ENCODE measurements at regions not wholly inside any gene's neighbourhood (a gene's known extent, or its start where the extent isn't known, plus 50 kb on each side); places are given as distances from the start of the nearest gene placed in this dataset.

- FAIRE-seq (no peak), DNase-seq (ENCODE audit: insufficient read length, low spot score) (no peak)
- TF ChIP-seq POU2F2 (IDR thresholded peaks at IDR 0.05; ENCODE audit: low read depth, low read length) (no peak), POLR2AphosphoS5 (IDR thresholded peaks at IDR 0.05; ENCODE audit: low read depth, low read length) (no peak), PAX5 (IDR thresholded peaks at IDR 0.05; ENCODE audit: insufficient read depth, low read length, severe bottlenecking) (no peak), TAF1 (IDR thresholded peaks at IDR 0.05; ENCODE audit: low read depth, low read length) (no peak)
Measured at GRCh38 chr1:168782559-168783116, 53.6 kb upstream of the DPT start.

- FAIRE-seq (no peak), DNase-seq (ENCODE audit: insufficient read length, low spot score) (no peak)
- TF ChIP-seq POU2F2 (IDR thresholded peaks at IDR 0.05; ENCODE audit: low read depth, low read length) (no peak), PAX5 (IDR thresholded peaks at IDR 0.05; ENCODE audit: insufficient read depth, low read length, severe bottlenecking) (no peak), POLR2AphosphoS5 (IDR thresholded peaks at IDR 0.05; ENCODE audit: low read depth, low read length) (no peak), TAF1 (IDR thresholded peaks at IDR 0.05; ENCODE audit: low read depth, low read length) (no peak), SPI1 (IDR thresholded peaks at IDR 0.05; ENCODE audit: low read depth, low read length) (no peak), POLR2A (IDR thresholded peaks at IDR 0.05; ENCODE audit: low read depth, low read length) (no peak)
Measured at GRCh38 chr1:168783458-168784210, 54.6 kb upstream of the DPT start.

DNA sequence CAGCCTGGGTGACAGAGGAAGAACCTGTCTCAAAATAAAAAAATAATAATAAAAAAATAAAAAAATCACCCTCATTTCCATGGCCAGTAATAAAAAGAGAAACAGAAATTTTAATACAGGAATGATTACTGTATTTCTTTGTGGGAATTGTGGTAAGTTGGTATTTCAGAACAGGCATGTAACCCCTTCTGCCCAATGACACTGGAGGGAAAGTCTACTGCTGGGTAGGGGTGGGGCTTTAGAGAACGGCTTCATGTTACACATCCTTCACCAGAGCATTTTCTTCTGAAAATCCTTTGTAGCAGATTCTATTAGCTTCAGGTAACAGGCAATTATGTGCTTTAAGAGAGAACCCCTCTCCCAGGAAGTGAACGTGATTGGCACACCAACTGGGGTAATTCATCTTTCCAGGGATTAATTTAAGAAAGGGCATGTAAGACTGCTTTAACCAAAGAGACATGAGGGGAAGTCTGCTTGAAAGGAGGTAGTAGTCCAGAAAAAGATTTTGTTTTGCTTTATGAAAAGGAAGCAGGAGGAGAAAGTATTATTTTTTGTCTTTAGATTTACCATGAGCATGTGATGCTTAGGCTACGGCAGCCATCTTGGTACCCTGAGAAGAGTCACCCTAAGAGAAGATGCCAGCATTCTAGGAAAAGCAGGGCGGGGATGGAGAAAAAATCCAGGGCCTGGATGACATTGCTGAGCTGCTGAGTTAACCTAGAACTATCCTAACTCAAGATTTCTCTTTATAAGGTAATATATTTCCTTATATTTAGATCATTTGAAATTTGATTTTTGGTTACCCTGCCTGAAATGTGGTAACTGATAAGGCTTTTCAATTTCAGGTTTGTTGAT is 57.7 kb upstream of the DPT start:
- FAIRE-seq (no peak), DNase-seq (ENCODE audit: insufficient read length, low spot score) (no peak)
- TF ChIP-seq PAX5 (IDR thresholded peaks at IDR 0.05; ENCODE audit: insufficient read depth, low read length, severe bottlenecking) (no peak), SPI1 (IDR thresholded peaks at IDR 0.05; ENCODE audit: low read depth, low read length) (no peak), POLR2A (IDR thresholded peaks at IDR 0.05; ENCODE audit: low read depth, low read length) (no peak), TAF1 (IDR thresholded peaks at IDR 0.05; ENCODE audit: low read depth, low read length) (no peak), POU2F2 (IDR thresholded peaks at IDR 0.05; ENCODE audit: low read depth, low read length) (no peak), POLR2AphosphoS5 (IDR thresholded peaks at IDR 0.05; ENCODE audit: low read depth, low read length) (no peak)

- no peak for FAIRE-seq
- DNase-seq (ENCODE audit: insufficient read length, low spot score): no peak
- no peak for TF ChIP-seq POLR2A (IDR thresholded peaks at IDR 0.05; ENCODE audit: low read depth, low read length)
- no peak for TF ChIP-seq POLR2AphosphoS5 (IDR thresholded peaks at IDR 0.05; ENCODE audit: low read depth, low read length)
- TF ChIP-seq TAF1 (IDR thresholded peaks at IDR 0.05; ENCODE audit: low read depth, low read length): no peak
- TF ChIP-seq SPI1 (IDR thresholded peaks at IDR 0.05; ENCODE audit: low read depth, low read length): no peak
- TF ChIP-seq PAX5 (IDR thresholded peaks at IDR 0.05; ENCODE audit: insufficient read depth, low read length, severe bottlenecking): no peak
- TF ChIP-seq POU2F2 (IDR thresholded peaks at IDR 0.05; ENCODE audit: low read depth, low read length): no peak
Measured at GRCh38 chr1:168788258-168788657, 59.3 kb upstream of the DPT start.

- TF ChIP-seq POLR2A (IDR thresholded peaks at IDR 0.05; ENCODE audit: low read depth, low read length): no peak
- no peak for TF ChIP-seq SPI1 (IDR thresholded peaks at IDR 0.05; ENCODE audit: low read depth, low read length)
- no peak for TF ChIP-seq POU2F2 (IDR thresholded peaks at IDR 0.05; ENCODE audit: low read depth, low read length)
- TF ChIP-seq TAF1 (IDR thresholded peaks at IDR 0.05; ENCODE audit: low read depth, low read length): no peak
- no peak for TF ChIP-seq POLR2AphosphoS5 (IDR thresholded peaks at IDR 0.05; ENCODE audit: low read depth, low read length)
- no peak for TF ChIP-seq PAX5 (IDR thresholded peaks at IDR 0.05; ENCODE audit: insufficient read depth, low read length, severe bottlenecking)
- FAIRE-seq (no peak), DNase-seq (ENCODE audit: insufficient read length, low spot score) (no peak)
Measured at GRCh38 chr1:168789501-168789900, 60.5 kb upstream of the DPT start.

- FAIRE-seq: no peak
Measured at GRCh38 chr1:168792142-168792541, 63.1 kb upstream of the DPT start.

DNA sequence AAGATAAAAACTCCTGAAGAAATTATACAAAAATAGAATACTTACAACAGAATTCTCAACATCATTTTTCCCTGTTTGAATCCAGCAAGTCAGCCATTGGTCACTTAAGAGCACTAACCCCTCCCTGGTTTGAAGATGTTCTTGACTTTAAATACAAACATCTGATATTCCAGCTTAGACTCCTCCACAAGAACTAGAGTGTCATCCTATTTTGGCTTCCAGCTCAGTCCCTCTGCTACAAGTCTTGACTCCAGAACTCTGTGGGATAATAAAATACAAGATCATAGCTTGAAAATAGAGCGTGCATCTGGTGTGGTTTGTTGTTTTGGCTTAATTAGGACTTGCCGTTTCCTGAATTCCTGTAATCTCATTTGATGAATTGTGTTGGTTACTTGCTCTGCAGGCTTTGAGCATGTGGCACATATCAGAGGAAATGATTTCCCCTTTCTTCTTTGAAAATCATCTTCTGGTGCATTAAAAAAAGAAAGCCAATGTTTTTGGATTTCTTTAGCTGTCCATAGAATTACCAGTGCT is 63.7 kb upstream of the DPT start:
- no peak for DNase-seq (ENCODE audit: insufficient read length, low spot score)
- FAIRE-seq: no peak
- no peak for TF ChIP-seq PAX5 (IDR thresholded peaks at IDR 0.05; ENCODE audit: insufficient read depth, low read length, severe bottlenecking)
- no peak for TF ChIP-seq POLR2A (IDR thresholded peaks at IDR 0.05; ENCODE audit: low read depth, low read length)
- no peak for TF ChIP-seq TAF1 (IDR thresholded peaks at IDR 0.05; ENCODE audit: low read depth, low read length)
- no peak for TF ChIP-seq POU2F2 (IDR thresholded peaks at IDR 0.05; ENCODE audit: low read depth, low read length)
- TF ChIP-seq SPI1 (IDR thresholded peaks at IDR 0.05; ENCODE audit: low read depth, low read length): no peak
- TF ChIP-seq POLR2AphosphoS5 (IDR thresholded peaks at IDR 0.05; ENCODE audit: low read depth, low read length): no peak

More at GRCh38 chr1:168792142-168792541, 63.1 kb upstream of the DPT start:
- TF ChIP-seq POU2F2 (IDR thresholded peaks at IDR 0.05; ENCODE audit: low read depth, low read length): no peak
- peak; percentile 17 for TF ChIP-seq PAX5 (IDR thresholded peaks at IDR 0.05; ENCODE audit: insufficient read depth, low read length, severe bottlenecking)
- TF ChIP-seq SPI1 (IDR thresholded peaks at IDR 0.05; ENCODE audit: low read depth, low read length): no peak
- TF ChIP-seq POLR2A (IDR thresholded peaks at IDR 0.05; ENCODE audit: low read depth, low read length): no peak
- DNase-seq (ENCODE audit: insufficient read length, low spot score): no peak

GRCh38 chr1:168794057-168794456 is 65.1 kb upstream of the DPT start:
- FAIRE-seq (no peak), DNase-seq (ENCODE audit: insufficient read length, low spot score) (no peak)
- TF ChIP-seq POU2F2 (IDR thresholded peaks at IDR 0.05; ENCODE audit: low read depth, low read length) (no peak), PAX5 (IDR thresholded peaks at IDR 0.05; ENCODE audit: insufficient read depth, low read length, severe bottlenecking) (no peak), TAF1 (IDR thresholded peaks at IDR 0.05; ENCODE audit: low read depth, low read length) (no peak)

DNA sequence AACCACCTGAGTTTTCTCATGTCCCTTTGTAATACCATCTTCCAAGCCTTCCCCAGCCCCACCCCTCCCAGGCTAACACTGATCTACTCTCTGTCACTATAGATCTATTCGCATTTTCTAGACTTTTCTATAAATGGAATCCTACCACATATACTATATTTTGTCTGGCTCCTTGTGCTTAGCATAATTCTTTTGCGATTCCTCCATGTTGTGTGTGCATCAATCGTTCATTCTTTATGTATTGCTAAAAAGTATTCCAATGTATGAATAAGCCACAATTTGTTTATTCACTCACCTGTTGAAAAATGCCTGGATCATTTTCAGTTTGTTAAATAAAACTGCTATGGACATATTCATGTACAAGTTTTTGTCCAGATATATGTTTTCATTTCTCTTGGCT is 66.7 kb upstream of the DPT start:
- DNase-seq (ENCODE audit: insufficient read length, low spot score): no peak
- TF ChIP-seq POLR2AphosphoS5 (IDR thresholded peaks at IDR 0.05; ENCODE audit: low read depth, low read length): no peak
- TF ChIP-seq POLR2A (IDR thresholded peaks at IDR 0.05; ENCODE audit: low read depth, low read length): no peak
- no peak for TF ChIP-seq TAF1 (IDR thresholded peaks at IDR 0.05; ENCODE audit: low read depth, low read length)
- no peak for TF ChIP-seq SPI1 (IDR thresholded peaks at IDR 0.05; ENCODE audit: low read depth, low read length)
- TF ChIP-seq POU2F2 (IDR thresholded peaks at IDR 0.05; ENCODE audit: low read depth, low read length): no peak
- TF ChIP-seq PAX5 (IDR thresholded peaks at IDR 0.05; ENCODE audit: insufficient read depth, low read length, severe bottlenecking): no peak
- no peak for FAIRE-seq
